ENCODE measurements at regions not wholly inside any gene's neighbourhood (a gene's known extent, or its start where the extent isn't known, plus 50 kb on each side); places are given as distances from the start of the nearest gene placed in this dataset.

DNA sequence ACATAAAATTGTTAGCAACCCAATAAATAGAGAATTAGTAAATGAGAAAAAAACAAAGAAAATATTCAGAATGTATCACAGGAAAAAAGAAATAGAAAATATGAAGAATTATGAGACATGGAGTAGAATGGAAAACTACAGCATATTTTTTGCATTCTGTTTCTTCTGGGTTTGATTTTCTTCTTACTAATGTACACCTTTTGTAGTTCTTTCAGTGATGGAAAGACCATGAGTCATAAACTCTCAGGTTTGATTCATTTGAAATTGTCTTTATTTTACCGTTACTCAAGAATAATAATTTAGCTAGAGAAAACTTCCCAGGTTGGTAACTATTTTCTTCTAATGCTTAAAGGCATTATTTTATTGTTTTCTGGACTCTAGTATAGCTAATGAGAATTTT is 90.3 kb upstream of the TMEM170B start:
- TF ChIP-seq, protein P1, sequence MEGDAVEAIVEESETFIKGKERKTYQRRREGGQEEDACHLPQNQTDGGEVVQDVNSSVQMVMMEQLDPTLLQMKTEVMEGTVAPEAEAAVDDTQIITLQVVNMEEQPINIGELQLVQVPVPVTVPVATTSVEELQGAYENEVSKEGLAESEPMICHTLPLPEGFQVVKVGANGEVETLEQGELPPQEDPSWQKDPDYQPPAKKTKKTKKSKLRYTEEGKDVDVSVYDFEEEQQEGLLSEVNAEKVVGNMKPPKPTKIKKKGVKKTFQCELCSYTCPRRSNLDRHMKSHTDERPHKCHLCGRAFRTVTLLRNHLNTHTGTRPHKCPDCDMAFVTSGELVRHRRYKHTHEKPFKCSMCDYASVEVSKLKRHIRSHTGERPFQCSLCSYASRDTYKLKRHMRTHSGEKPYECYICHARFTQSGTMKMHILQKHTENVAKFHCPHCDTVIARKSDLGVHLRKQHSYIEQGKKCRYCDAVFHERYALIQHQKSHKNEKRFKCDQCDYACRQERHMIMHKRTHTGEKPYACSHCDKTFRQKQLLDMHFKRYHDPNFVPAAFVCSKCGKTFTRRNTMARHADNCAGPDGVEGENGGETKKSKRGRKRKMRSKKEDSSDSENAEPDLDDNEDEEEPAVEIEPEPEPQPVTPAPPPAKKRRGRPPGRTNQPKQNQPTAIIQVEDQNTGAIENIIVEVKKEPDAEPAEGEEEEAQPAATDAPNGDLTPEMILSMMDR (conservative IDR thresholded peaks at IDR 0.05; ENCODE audit: low read depth, low read length): no peak
- TF ChIP-seq MAZ (IDR thresholded peaks at IDR 0.05; ENCODE audit: borderline replicate concordance, low read depth, low read length): no peak
- TF ChIP-seq SMC3 (IDR thresholded peaks at IDR 0.05; ENCODE audit: low read depth, low read length): no peak
- TF ChIP-seq, protein P2, sequence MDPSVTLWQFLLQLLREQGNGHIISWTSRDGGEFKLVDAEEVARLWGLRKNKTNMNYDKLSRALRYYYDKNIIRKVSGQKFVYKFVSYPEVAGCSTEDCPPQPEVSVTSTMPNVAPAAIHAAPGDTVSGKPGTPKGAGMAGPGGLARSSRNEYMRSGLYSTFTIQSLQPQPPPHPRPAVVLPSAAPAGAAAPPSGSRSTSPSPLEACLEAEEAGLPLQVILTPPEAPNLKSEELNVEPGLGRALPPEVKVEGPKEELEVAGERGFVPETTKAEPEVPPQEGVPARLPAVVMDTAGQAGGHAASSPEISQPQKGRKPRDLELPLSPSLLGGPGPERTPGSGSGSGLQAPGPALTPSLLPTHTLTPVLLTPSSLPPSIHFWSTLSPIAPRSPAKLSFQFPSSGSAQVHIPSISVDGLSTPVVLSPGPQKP (IDR thresholded peaks at IDR 0.05; ENCODE audit: borderline replicate concordance, low read depth, low read length): no peak
- TF ChIP-seq RAD21 (IDR thresholded peaks at IDR 0.05; ENCODE audit: low read length): no peak
- TF ChIP-seq POLR2A (IDR thresholded peaks at IDR 0.05; ENCODE audit: low read depth, low read length): no peak
- TF ChIP-seq MAFK (IDR thresholded peaks at IDR 0.05; ENCODE audit: low read depth, low read length): no peak
- TF ChIP-seq, protein P3, sequence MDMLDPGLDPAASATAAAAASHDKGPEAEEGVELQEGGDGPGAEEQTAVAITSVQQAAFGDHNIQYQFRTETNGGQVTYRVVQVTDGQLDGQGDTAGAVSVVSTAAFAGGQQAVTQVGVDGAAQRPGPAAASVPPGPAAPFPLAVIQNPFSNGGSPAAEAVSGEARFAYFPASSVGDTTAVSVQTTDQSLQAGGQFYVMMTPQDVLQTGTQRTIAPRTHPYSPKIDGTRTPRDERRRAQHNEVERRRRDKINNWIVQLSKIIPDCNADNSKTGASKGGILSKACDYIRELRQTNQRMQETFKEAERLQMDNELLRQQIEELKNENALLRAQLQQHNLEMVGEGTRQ (IDR thresholded peaks at IDR 0.05; ENCODE audit: low read depth, low read length): no peak
- no peak for TF ChIP-seq CHD1 (IDR thresholded peaks at IDR 0.05; ENCODE audit: low read depth, low read length)
- TF ChIP-seq MXI1 (IDR thresholded peaks at IDR 0.05; ENCODE audit: borderline replicate concordance, low read depth, low read length): no peak
- no peak for TF ChIP-seq RCOR1 (IDR thresholded peaks at IDR 0.05; ENCODE audit: insufficient replicate concordance, low read length)
- no peak for TF ChIP-seq RFX5 (IDR thresholded peaks at IDR 0.05; ENCODE audit: low read depth, low read length)
- TF ChIP-seq BHLHE40 (IDR thresholded peaks at IDR 0.05; ENCODE audit: low read depth, low read length): no peak
- TF ChIP-seq CEBPB (IDR thresholded peaks at IDR 0.05; ENCODE audit: low read depth, low read length): no peak
